RWPE1 (cell line): ENCODE measurements at regions not wholly inside any gene's neighbourhood (a gene's known extent, or its start where the extent isn't known, plus 50 kb on each side); places are given as distances from the start of the nearest gene placed in this dataset.

ENCODE experiments used
- CTCF ChIA-PET: fragments of 350-600 bp; sonication (Branson Sonifier 250); formaldehyde crosslinking; extraction: SDS; loops from one replicate; lab custom pipeline; 2021; lab: Yijun Ruan, JAX
- POLR2A ChIA-PET: fragments of 400-600 bp; formaldehyde crosslinking; extraction: SDS; loops from one replicate; lab custom pipeline; 2020; ENCODE audit warnings: antibody characterized with exemption; ENCODE audit not compliant: low non-redundant PET; lab: Yijun Ruan, JAX
- DNase-seq: peaks from one replicate; pipeline ENCODE4 v3.0.0; 2012; ENCODE audit warnings: low spot score
- H3K27ac ChIP-seq: fragments of 450-650 bp; 2 replicates; pipeline ENCODE4 v1.5.1; 2017
- TF ChIP-seq, protein P1 (sequence below): fragments of 450-650 bp; conservative IDR thresholded peaks from 2 replicates; pipeline ENCODE4 v1.5.1; 2017; ENCODE audit warnings: low read depth, mild to moderate bottlenecking

DNA sequence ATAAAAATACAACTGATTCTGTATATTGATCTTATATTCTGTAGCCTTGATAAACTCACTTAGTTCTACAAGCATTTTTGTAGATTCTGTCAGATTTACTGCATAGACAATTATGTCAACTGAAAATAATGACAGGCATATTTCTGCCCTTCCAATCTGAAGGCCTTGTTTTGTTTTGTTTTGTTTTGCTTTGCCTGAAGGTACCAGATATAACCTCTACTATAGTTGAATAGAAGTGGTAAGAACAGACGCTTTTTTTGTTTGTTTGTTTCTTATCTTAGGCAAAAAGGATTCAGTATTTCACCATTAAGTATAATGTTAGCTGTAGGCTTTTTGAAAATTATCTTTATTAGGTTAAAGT, 64.6 kb upstream of the RSPO3 start:
- TF ChIP-seq, protein P1, sequence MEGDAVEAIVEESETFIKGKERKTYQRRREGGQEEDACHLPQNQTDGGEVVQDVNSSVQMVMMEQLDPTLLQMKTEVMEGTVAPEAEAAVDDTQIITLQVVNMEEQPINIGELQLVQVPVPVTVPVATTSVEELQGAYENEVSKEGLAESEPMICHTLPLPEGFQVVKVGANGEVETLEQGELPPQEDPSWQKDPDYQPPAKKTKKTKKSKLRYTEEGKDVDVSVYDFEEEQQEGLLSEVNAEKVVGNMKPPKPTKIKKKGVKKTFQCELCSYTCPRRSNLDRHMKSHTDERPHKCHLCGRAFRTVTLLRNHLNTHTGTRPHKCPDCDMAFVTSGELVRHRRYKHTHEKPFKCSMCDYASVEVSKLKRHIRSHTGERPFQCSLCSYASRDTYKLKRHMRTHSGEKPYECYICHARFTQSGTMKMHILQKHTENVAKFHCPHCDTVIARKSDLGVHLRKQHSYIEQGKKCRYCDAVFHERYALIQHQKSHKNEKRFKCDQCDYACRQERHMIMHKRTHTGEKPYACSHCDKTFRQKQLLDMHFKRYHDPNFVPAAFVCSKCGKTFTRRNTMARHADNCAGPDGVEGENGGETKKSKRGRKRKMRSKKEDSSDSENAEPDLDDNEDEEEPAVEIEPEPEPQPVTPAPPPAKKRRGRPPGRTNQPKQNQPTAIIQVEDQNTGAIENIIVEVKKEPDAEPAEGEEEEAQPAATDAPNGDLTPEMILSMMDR = no peak
- DNase-seq = no peak
- CTCF ChIA-PET = no interaction called here
- no peak overlapping the region for H3K27ac ChIP-seq
- POLR2A ChIA-PET = no interaction called here

- peak; percentile 14 for DNase-seq
- ChIA-PET CTCF (no interaction called here), POLR2A (no interaction called here)
- H3K27ac ChIP-seq = no peak overlapping the region
- TF ChIP-seq, protein P1 = no peak
Observed at GRCh38 chr6:127058027-127058426, 60.4 kb upstream of the RSPO3 start.

DNA sequence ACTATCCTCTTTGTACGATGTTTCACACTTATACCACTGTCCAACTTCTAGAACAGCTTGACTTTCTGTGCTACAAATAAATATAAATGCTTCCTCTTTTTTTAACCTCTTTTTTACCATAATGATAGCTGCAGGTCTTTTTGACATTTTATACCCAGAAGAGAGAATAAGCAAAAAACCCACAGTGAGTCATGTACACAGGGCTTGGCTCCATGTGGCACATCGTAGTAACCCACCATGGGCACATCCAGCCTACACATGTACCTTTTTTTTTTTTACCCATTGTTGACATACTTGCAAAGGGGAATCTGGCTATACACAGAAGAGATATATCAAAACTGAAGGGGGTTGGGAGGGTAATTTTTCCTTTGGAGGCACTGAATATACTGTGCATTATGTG, 59.5 kb upstream of the RSPO3 start:
- CTCF ChIA-PET = interaction anchor here (0.9 kb wide), 2 partner anchors 11 to 905 kb away, joined by 4 read pairs; no protein-coding TSS in a partner anchor
- TF ChIP-seq, protein P1 = no peak
- H3K27ac ChIP-seq = no peak overlapping the region
- DNase-seq = no peak
- POLR2A ChIA-PET = no interaction called here
